ENCODE measurements at regions not wholly inside any gene's neighbourhood (a gene's known extent, or its start where the extent isn't known, plus 50 kb on each side); places are given as distances from the start of the nearest gene placed in this dataset.

DNA sequence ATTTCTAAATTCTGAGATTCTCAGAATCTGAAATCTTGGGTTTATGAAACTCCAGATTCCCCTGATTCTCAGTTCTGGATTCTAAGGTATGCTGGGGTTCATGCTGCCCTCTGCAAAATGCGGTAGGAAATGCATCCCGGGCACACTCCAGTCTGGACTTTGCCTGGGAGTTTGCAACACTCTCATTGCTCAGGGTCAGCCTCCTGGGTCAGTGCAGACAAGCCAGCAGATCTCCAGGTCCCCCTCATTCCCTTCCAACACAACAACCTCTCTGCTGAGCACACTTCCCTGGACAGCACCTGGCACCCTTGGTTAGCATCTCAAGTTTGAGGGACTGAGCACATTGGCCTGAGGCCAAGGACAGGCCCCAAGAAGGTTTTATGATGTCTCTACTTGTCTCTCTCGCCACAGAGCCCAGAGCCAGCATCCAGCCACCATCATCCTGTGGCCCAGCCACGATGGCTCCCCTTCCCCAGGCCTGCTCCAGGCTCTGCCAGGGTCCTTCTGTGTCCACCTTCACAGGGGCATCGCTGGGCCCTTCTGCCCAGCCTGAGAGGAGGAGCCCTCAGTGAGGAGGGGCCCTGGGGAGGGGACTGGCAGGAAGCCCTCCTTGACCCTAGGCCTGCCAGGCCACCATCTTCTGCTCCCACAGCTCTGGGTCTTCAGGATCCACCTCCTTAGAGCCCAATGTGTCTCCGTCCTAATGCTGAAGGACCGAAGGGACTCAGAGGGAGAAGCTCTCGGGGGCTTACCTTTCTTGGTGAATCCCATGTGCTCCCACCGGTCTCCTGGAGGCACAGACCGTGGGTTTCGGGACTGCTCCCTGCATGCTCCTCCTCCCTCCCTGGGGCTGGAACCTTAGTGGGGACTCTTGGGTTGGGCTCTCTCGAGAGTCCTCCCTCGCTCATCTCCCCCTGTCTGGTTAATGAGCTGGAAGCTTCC lies 550.7 kb downstream of the PTPRU start:
- no peak overlapping the region for H3K27ac Mint-ChIP-seq (ENCODE audit: unreplicated experiment)
- H3K79me2 ChIP-seq (ENCODE audit: insufficient read depth, low read length) = no peaks in the 10 kb centered on the region
- H3K4me3 ChIP-seq (ENCODE audit: insufficient read depth, low read depth, low read length) = no peak overlapping the region
- no peak overlapping the region for H2AFZ ChIP-seq (ENCODE audit: low read depth, low read length)
- no peaks in the 10 kb centered on the region for H3K9me3 ChIP-seq (ENCODE audit: insufficient read depth, low read depth, low read length)
- H3K4me2 ChIP-seq (ENCODE audit: low read length) = no peak overlapping the region
- no peak overlapping the region for H3K4me3 Mint-ChIP-seq (ENCODE audit: unreplicated experiment)
- FAIRE-seq (no peak), DNase-seq (ENCODE audit: low read depth) (no peak)
- H3K9ac ChIP-seq (ENCODE audit: low read length) = no peak overlapping the region
- H3K36me3 Mint-ChIP-seq (ENCODE audit: low read depth, unreplicated experiment) = peaks cover 2% of the 10 kb centered on the region
- TF ChIP-seq EZH2 (IDR thresholded peaks at IDR 0.05; ENCODE audit: insufficient read depth, low read length) = no peak
- TF ChIP-seq, protein P1, sequence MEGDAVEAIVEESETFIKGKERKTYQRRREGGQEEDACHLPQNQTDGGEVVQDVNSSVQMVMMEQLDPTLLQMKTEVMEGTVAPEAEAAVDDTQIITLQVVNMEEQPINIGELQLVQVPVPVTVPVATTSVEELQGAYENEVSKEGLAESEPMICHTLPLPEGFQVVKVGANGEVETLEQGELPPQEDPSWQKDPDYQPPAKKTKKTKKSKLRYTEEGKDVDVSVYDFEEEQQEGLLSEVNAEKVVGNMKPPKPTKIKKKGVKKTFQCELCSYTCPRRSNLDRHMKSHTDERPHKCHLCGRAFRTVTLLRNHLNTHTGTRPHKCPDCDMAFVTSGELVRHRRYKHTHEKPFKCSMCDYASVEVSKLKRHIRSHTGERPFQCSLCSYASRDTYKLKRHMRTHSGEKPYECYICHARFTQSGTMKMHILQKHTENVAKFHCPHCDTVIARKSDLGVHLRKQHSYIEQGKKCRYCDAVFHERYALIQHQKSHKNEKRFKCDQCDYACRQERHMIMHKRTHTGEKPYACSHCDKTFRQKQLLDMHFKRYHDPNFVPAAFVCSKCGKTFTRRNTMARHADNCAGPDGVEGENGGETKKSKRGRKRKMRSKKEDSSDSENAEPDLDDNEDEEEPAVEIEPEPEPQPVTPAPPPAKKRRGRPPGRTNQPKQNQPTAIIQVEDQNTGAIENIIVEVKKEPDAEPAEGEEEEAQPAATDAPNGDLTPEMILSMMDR (IDR thresholded peaks at IDR 0.05; ENCODE audit: insufficient read depth, low read depth, low read length) = no peak
- peaks cover 33% of the 10 kb centered on the region for H3K27me3 Mint-ChIP-seq (ENCODE audit: low read depth, unreplicated experiment)
- H3K27me3 ChIP-seq (ENCODE audit: insufficient read depth, low read length) = no peaks in the 10 kb centered on the region
- H4K20me1 ChIP-seq (ENCODE audit: insufficient read depth, low read length) = no peaks in the 10 kb centered on the region
- no peak overlapping the region for H3K27ac ChIP-seq (ENCODE audit: low read depth, low read length)
- peaks cover 4% of the 10 kb centered on the region for H3K4me1 Mint-ChIP-seq (ENCODE audit: low read depth, unreplicated experiment)
- H3K9me3 Mint-ChIP-seq (ENCODE audit: unreplicated experiment) = no peaks in the 10 kb centered on the region
- no peaks in the 10 kb centered on the region for H3K36me3 ChIP-seq (ENCODE audit: insufficient read depth, low read length)
- no peaks in the 10 kb centered on the region for H3K4me1 ChIP-seq (ENCODE audit: insufficient read depth, low read length)

GRCh38 chr1:29786195-29786594 lies 549.9 kb downstream of the PTPRU start:
- H3K4me1 ChIP-seq (ENCODE audit: insufficient read depth, low read length) = no peaks in the 10 kb centered on the region
- no peak overlapping the region for H3K4me2 ChIP-seq (ENCODE audit: low read length)
- DNase-seq (ENCODE audit: low read depth) = no peak
- H3K36me3 ChIP-seq (ENCODE audit: insufficient read depth, low read length) = no peaks in the 10 kb centered on the region
- no peaks in the 10 kb centered on the region for H4K20me1 ChIP-seq (ENCODE audit: insufficient read depth, low read length)
- Mint-ChIP-seq H3K27ac (ENCODE audit: unreplicated experiment) (no peak overlapping the region), H3K36me3 (ENCODE audit: low read depth, unreplicated experiment) (peaks cover 2% of the 10 kb centered on the region), H3K4me1 (ENCODE audit: low read depth, unreplicated experiment) (peaks cover 4% of the 10 kb centered on the region), H3K27me3 (ENCODE audit: low read depth, unreplicated experiment) (peaks cover 31% of the 10 kb centered on the region), H3K4me3 (ENCODE audit: unreplicated experiment) (no peak overlapping the region), H3K9me3 (ENCODE audit: unreplicated experiment) (no peaks in the 10 kb centered on the region)
- no peak overlapping the region for H2AFZ ChIP-seq (ENCODE audit: low read depth, low read length)
- no peaks in the 10 kb centered on the region for H3K79me2 ChIP-seq (ENCODE audit: insufficient read depth, low read length)
- TF ChIP-seq, protein P1 (IDR thresholded peaks at IDR 0.05; ENCODE audit: insufficient read depth, low read depth, low read length) = no peak
- TF ChIP-seq EZH2 (IDR thresholded peaks at IDR 0.05; ENCODE audit: insufficient read depth, low read length) = no peak
- H3K4me3 ChIP-seq (ENCODE audit: insufficient read depth, low read depth, low read length) = no peak overlapping the region
- FAIRE-seq = no peak
- H3K9me3 ChIP-seq (ENCODE audit: insufficient read depth, low read depth, low read length) = no peaks in the 10 kb centered on the region
- no peaks in the 10 kb centered on the region for H3K27me3 ChIP-seq (ENCODE audit: insufficient read depth, low read length)
- H3K9ac ChIP-seq (ENCODE audit: low read length) = no peak overlapping the region
- H3K27ac ChIP-seq (ENCODE audit: low read depth, low read length) = no peak overlapping the region

- no peaks in the 10 kb centered on the region for H3K36me3 ChIP-seq (ENCODE audit: insufficient read depth, low read length)
- H4K20me1 ChIP-seq (ENCODE audit: insufficient read depth, low read length) = no peaks in the 10 kb centered on the region
- no peak overlapping the region for H3K4me3 ChIP-seq (ENCODE audit: insufficient read depth, low read depth, low read length)
- H3K4me3 Mint-ChIP-seq (ENCODE audit: unreplicated experiment) = no peak overlapping the region
- no peaks in the 10 kb centered on the region for H3K9me3 ChIP-seq (ENCODE audit: insufficient read depth, low read depth, low read length)
- H3K4me2 ChIP-seq (ENCODE audit: low read length) = no peak overlapping the region
- no peak overlapping the region for H3K9ac ChIP-seq (ENCODE audit: low read length)
- H3K4me1 Mint-ChIP-seq (ENCODE audit: low read depth, unreplicated experiment) = peaks cover 4% of the 10 kb centered on the region
- H3K27ac ChIP-seq (ENCODE audit: low read depth, low read length) = no peak overlapping the region
- no peaks in the 10 kb centered on the region for H3K79me2 ChIP-seq (ENCODE audit: insufficient read depth, low read length)
- H3K9me3 Mint-ChIP-seq (ENCODE audit: unreplicated experiment) = no peaks in the 10 kb centered on the region
- no peak overlapping the region for H2AFZ ChIP-seq (ENCODE audit: low read depth, low read length)
- no peak for TF ChIP-seq EZH2 (IDR thresholded peaks at IDR 0.05; ENCODE audit: insufficient read depth, low read length)
- TF ChIP-seq, protein P1 (IDR thresholded peaks at IDR 0.05; ENCODE audit: insufficient read depth, low read depth, low read length) = no peak
- peaks cover 25% of the 10 kb centered on the region for H3K27me3 Mint-ChIP-seq (ENCODE audit: low read depth, unreplicated experiment)
- no peaks in the 10 kb centered on the region for H3K27me3 ChIP-seq (ENCODE audit: insufficient read depth, low read length)
- H3K27ac Mint-ChIP-seq (ENCODE audit: unreplicated experiment) = no peak overlapping the region
- H3K36me3 Mint-ChIP-seq (ENCODE audit: low read depth, unreplicated experiment) = peaks cover 2% of the 10 kb centered on the region
- DNase-seq (ENCODE audit: low read depth) (no peak), FAIRE-seq (no peak)
- no peaks in the 10 kb centered on the region for H3K4me1 ChIP-seq (ENCODE audit: insufficient read depth, low read length)
Measured at GRCh38 chr1:29785554-29785953, 549.2 kb downstream of the PTPRU start.
